ENCODE measurements at regions not wholly inside any gene's neighbourhood (a gene's known extent, or its start where the extent isn't known, plus 50 kb on each side); places are given as distances from the start of the nearest gene placed in this dataset.

GRCh38 chr1:218815076-218815475, 358.6 kb upstream of the LYPLAL1 start:
- no peak for DNase-seq (ENCODE audit: low read depth in 2 of 2)

DNA sequence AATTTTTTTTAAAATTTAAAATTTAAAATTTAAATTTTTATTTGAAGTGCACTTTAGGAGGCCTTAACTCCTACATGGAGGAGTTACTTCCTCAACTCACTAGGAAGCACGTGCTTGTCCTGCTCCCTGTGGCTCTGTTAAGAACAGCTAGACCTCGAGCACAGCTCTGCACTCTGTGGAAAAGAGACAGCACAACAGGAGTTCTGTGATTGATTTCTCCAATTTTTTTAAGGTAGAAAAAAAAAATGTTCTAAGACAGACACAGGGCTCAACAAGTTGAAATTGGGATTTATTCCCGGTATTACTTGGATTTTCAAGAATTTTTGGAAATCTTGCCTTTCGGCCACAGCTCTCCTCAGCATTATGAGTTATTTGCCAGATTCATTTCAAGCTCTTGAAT, 356.6 kb upstream of the LYPLAL1 start:
- no peak for DNase-seq (ENCODE audit: low read depth in 2 of 2)

GRCh38 chr1:218817691-218818465, 355.8 kb upstream of the LYPLAL1 start:
- no peak for DNase-seq (ENCODE audit: low read depth in 2 of 2)

GRCh38 chr1:218823291-218823900, 350.3 kb upstream of the LYPLAL1 start:
- peak; percentile 87 to 89 for DNase-seq (ENCODE audit: low read depth in 2 of 2)

DNA sequence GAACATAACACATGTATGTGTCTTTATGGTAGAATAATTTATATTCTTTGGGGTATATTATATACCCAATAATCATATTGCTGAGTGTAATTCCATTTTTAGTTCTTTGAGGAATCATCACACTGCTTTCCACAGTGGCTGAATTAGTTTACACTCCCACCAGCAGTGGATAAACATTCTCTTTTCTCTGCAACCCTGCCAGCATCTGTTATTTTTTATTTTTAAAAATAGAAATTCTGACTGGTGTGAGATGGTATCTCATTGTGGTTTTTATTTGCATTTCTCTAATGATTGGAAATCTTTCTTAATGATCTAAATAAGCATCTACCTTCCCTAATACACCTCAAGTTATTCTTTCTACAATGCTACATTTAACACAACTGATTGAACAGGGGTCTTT, 346.2 kb upstream of the LYPLAL1 start:
- DNase-seq (ENCODE audit: low read depth in 2 of 2): no peak

- DNase-seq (ENCODE audit: low read depth in 2 of 2): no peak
Measured at GRCh38 chr1:218828125-218828650, 345.5 kb upstream of the LYPLAL1 start.

GRCh38 chr1:218829097-218829496, 344.6 kb upstream of the LYPLAL1 start:
- DNase-seq (ENCODE audit: low read depth in 2 of 2): no peak

- DNase-seq (ENCODE audit: low read depth in 2 of 2): no peak
Measured at GRCh38 chr1:218835609-218836008, 338.1 kb upstream of the LYPLAL1 start.

DNA sequence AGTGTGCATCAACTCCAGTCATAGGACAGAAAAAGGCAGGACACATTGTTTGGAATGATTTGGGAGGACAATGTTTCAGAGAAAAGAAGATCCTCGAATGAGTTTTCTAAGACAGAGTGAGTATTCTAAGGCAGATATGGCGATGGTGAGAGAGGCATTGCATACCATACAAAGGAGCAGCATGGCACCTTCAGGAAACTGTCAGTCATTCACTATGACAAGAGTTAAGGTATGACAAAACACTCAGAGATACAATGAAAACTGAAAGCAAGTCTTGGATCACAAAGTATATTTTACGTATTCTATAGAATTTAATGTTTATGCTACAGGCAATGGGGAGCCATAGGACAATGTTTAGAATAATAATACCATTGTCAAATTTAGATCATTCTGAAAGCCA, 337.4 kb upstream of the LYPLAL1 start:
- no peak for DNase-seq (ENCODE audit: low read depth in 2 of 2)

- DNase-seq (ENCODE audit: low read depth in 2 of 2): no peak
Measured at GRCh38 chr1:218837051-218837450, 336.6 kb upstream of the LYPLAL1 start.

GRCh38 chr1:218845589-218845988, 328.1 kb upstream of the LYPLAL1 start:
- DNase-seq (ENCODE audit: low read depth in 2 of 2): no peak

DNA sequence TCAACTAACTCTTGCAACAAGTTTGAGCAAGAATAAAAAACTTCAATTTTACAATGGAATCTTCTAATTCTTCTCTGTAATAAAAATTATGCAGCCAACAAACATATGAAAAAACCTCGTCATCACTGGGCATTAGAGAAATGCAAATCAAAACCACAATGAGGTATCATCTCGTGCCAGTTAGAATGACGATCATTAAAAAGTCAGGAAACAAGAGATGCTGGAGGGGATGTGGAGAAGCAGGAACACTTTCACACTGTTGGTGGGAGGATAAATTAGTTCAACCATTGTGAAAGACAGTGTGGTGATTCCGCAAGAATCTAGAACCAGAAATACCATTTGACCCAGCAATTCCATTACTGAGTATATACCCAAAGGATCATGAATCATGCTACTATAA, 327.5 kb upstream of the LYPLAL1 start:
- DNase-seq (ENCODE audit: low read depth in 2 of 2): no peak

DNA sequence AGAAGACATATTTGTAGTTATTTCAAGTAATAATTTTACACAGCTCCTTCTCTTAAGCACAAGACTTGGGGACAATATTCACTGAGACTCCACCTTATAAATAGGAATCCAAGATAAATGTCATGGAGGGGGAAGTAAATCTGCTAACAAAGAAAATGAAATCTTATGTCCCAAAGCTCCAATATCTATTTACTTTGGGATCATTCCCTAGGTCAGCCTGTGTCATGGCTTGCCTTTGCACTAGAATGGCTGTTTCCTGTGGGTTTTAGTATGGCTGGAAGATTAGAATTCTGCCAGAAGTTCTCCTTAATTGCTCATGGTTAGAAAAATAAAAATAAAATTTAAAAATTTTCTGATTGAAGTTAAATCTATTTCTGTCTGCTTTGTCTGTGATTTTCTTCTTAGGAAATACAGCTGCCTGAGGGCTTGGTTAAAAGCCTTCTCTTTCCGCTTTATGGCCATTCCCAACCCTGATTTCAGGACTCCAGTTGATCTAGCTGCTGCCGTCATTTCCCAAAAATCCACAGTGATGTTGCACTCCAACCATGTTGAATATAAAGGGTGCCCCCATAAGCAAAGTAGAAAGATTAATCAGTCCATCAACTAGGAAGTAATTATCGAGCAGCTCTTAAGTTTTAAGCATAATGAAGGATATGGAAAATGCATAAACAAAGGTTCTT, 326.4 kb upstream of the LYPLAL1 start:
- no peak for DNase-seq (ENCODE audit: low read depth in 2 of 2)

GRCh38 chr1:218848009-218848408, 325.7 kb upstream of the LYPLAL1 start:
- DNase-seq (ENCODE audit: low read depth in 2 of 2): no peak

GRCh38 chr1:218850367-218850766, 323.3 kb upstream of the LYPLAL1 start:
- no peak for DNase-seq (ENCODE audit: low read depth in 2 of 2)

GRCh38 chr1:218851586-218851985, 322.1 kb upstream of the LYPLAL1 start:
- DNase-seq (ENCODE audit: low read depth in 2 of 2): no peak

GRCh38 chr1:218852527-218852926, 321.2 kb upstream of the LYPLAL1 start:
- no peak for DNase-seq (ENCODE audit: low read depth in 2 of 2)

- DNase-seq (ENCODE audit: low read depth in 2 of 2): peak in 1 of 2 experiments; percentile 13
Measured at GRCh38 chr1:218863987-218864386, 309.7 kb upstream of the LYPLAL1 start.

GRCh38 chr1:218865591-218865990, 308.1 kb upstream of the LYPLAL1 start:
- peak in 1 of 2 experiments; percentile 14 for DNase-seq (ENCODE audit: low read depth in 2 of 2)

DNA sequence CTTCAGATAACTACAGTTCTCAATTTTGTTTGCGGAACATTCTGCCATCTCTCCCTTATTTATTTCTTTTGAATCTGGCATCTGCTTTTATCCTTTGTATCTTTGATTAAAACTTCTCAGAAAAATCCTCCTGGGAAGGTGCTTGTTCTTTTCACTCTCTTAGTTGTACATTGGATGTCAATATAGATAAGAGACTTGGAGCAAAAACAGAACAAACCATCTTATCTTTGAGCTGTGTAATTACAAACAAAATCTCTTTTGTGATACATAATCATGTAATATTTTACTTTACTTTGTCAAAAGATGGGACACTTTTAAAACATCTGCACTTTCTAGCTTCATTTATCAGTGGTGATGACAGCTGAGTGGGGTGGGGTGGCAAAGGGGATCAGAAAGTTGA, 307.2 kb upstream of the LYPLAL1 start:
- no peak for DNase-seq (ENCODE audit: low read depth in 2 of 2)

- DNase-seq (ENCODE audit: low read depth in 2 of 2): no peak
Measured at GRCh38 chr1:218867066-218867465, 306.6 kb upstream of the LYPLAL1 start.

DNA sequence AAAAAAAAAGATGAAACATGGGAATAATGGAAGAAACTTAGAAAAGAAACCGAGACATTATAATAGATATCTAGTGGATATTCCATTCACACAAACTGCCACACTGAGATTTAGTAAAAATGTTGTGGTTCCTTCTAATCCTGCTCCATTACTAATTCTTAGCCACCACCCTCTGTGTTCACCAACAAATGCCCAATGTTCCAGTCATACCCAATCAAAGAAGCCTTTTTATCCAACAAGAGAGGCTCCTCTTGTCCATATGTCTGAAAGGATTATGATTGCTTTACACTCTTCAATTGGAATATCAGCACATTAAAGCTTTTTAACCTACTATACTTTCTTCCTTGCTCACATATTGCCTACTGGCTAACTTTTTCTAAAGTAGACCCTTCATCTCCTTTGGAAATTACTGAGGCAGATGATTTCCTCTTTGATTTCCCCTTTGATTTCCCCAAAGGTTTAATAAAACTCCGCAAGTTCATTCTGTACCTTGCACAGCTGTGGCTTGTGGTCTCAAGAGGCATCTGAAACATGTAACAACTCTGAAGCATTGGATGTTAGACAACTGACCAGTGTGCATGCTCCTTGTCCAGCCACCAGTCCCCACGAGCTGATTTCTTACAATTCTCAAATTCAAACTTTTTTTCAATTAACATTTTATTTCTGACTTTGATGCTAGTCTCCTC, 305.6 kb upstream of the LYPLAL1 start:
- no peak for DNase-seq (ENCODE audit: low read depth in 2 of 2)
